GM12878 (cell line): ENCODE measurements at regions not wholly inside any gene's neighbourhood (a gene's known extent, or its start where the extent isn't known, plus 50 kb on each side); places are given as distances from the start of the nearest gene placed in this dataset.

Experiments used
- ATAC-seq: fragments of 200-7000 bp; cut with Tn5 transposase; 3 replicates; pipeline ENCODE4 v1.9.1; 2020; ENCODE audit warnings: mild to moderate bottlenecking, moderate library complexity
- BruUV-seq: library from RNA; stranded (reverse); fragments of 400-500 nt; replicated peaks from 2 replicates; lab custom pipeline; 2021; lab: Mats Ljungman, UMichigan
- CTCF ChIA-PET: fragments of 300-600 bp; sonication (Branson Sonifier 250); formaldehyde crosslinking; extraction: SDS; loops from one replicate; lab custom pipeline; 2021; ENCODE audit warnings: inconsistent platforms; lab: Yijun Ruan, JAX
- POLR2A ChIA-PET: fragments of 350-600 bp; formaldehyde crosslinking; extraction: SDS; loops from one replicate; lab custom pipeline; 2021; ENCODE audit warnings: inconsistent platforms; lab: Charles Lee
- RAD21 ChIA-PET: fragments of 300-600 bp; sonication (Branson Sonifier 250); formaldehyde crosslinking; loops from one replicate; lab custom pipeline; 2023; ENCODE audit warnings: antibody characterized with exemption; ENCODE audit not compliant: unreplicated experiment; lab: Charles Lee
- SMC1A ChIA-PET: fragments of 300-600 bp; sonication (Branson Sonifier 250); formaldehyde crosslinking; loops from one replicate; lab custom pipeline; 2023; ENCODE audit not compliant: unreplicated experiment, uncharacterized antibody; lab: Charles Lee
- DNase-seq: peaks from one replicate; pipeline ENCODE4 v3.0.0-alpha.2; 2011; ENCODE audit warnings: low read depth, low spot score
- FAIRE-seq: peaks from 3 replicates; lab custom pipeline; 2011; peaks lifted over from hg19 to GRCh38; lab: Jason Lieb, UNC
- H2AFZ ChIP-seq: 2 replicates; pipeline ENCODE4 v1.6.0; 2011; ENCODE audit warnings: low read depth, low read length, control low read depth; ENCODE audit not compliant: control insufficient read depth
- H3K27ac ChIP-seq: 2 replicates; pipeline ENCODE4 v1.5.1; 2011; ENCODE audit warnings: control low read depth; ENCODE audit not compliant: control insufficient read depth, insufficient read depth
- H3K27me3 ChIP-seq, 2 experiments: replicated peaks in 1 of 2; 2 replicates each; pipeline versions ENCODE4 v1.6.0 to v1.6.1; 2011; ENCODE audit warnings: low read length in 1 of 2; ENCODE audit not compliant: control insufficient read depth in 2 of 2, insufficient read depth in 2 of 2
- H3K36me3 ChIP-seq, 2 experiments: 2 replicates each; pipeline ENCODE4 v1.5.1; 2011; ENCODE audit warnings: low read length in 1 of 2; ENCODE audit not compliant: control insufficient read depth in 2 of 2, insufficient read depth in 2 of 2
- H3K4me1 ChIP-seq: 2 replicates; pipeline ENCODE4 v1.6.1; 2011; ENCODE audit warnings: mild to moderate bottlenecking, low read length, moderate library complexity, mixed read lengths; ENCODE audit not compliant: control insufficient read depth, insufficient read depth
- H3K4me2 ChIP-seq: 2 replicates; pipeline ENCODE4 v1.6.0; 2011; ENCODE audit warnings: control low read depth; ENCODE audit not compliant: control insufficient read depth, insufficient read depth
- H3K4me3 ChIP-seq: fragments of 200-600 bp; sonication (generic); 2 replicates; pipeline ENCODE4 v1.5.1; 2016
- H3K79me2 ChIP-seq: 2 replicates; pipeline ENCODE4 v1.6.0; 2011; ENCODE audit warnings: low read length; ENCODE audit not compliant: control insufficient read depth, insufficient read depth
- H3K9ac ChIP-seq: 2 replicates; pipeline ENCODE4 v1.8.0; 2011; ENCODE audit warnings: low read length, control low read depth, mixed read lengths; ENCODE audit not compliant: control insufficient read depth, insufficient read depth
- H3K9me3 ChIP-seq: replicated peaks from 3 replicates; pipeline ENCODE4 v1.5.1; 2011; ENCODE audit warnings: mild to moderate bottlenecking, low read length; ENCODE audit not compliant: control insufficient read depth, insufficient read depth
- H4K20me1 ChIP-seq: 2 replicates; pipeline ENCODE4 v1.6.0; 2011; ENCODE audit not compliant: control insufficient read depth, insufficient read depth
- BACH1 ChIP-seq: fragments of 450-650 bp; IDR thresholded peaks from 2 replicates; pipeline ENCODE4 v1.6.1; 2017; ENCODE audit warnings: mild to moderate bottlenecking, borderline replicate concordance
- BHLHE40 ChIP-seq, 2 experiments: fragments of 450-650 bp in 1 of 2; IDR thresholded peaks; 2 replicates each; pipeline ENCODE4 v1.6.1; 2011 to 2017; ENCODE audit warnings: low read depth in 2 of 2, borderline replicate concordance in 1 of 2, improper control_type of control experiment in 1 of 2, low read length in 1 of 2, mild to moderate bottlenecking in 1 of 2
- DPF2 ChIP-seq: fragments of 450-650 bp; IDR thresholded peaks from 2 replicates; pipeline ENCODE4 v1.6.1; 2017; ENCODE audit warnings: mild to moderate bottlenecking
- E2F8 ChIP-seq: fragments of 450-650 bp; IDR thresholded peaks from 2 replicates; pipeline ENCODE4 v1.6.1; 2018; ENCODE audit warnings: mild to moderate bottlenecking, low read depth, moderate library complexity; ENCODE audit not compliant: partially characterized antibody
- FOXM1 ChIP-seq: IDR thresholded peaks from 2 replicates; pipeline ENCODE4 v1.6.1; 2012; ENCODE audit warnings: low read depth, mild to moderate bottlenecking, inconsistent platforms, low read length, moderate library complexity
- JUNB ChIP-seq: IDR thresholded peaks from 2 replicates; pipeline ENCODE4 v1.6.1; 2016; ENCODE audit warnings: antibody characterized with exemption, mild to moderate bottlenecking
- MEF2B ChIP-seq: fragments of 450-650 bp; IDR thresholded peaks from 2 replicates; pipeline ENCODE4 v1.6.1; 2018; ENCODE audit warnings: mild to moderate bottlenecking, moderate library complexity; ENCODE audit not compliant: partially characterized antibody, poor library complexity, severe bottlenecking
- MYC ChIP-seq: IDR thresholded peaks from 2 replicates; pipeline ENCODE4 v1.6.1; 2011; ENCODE audit warnings: mild to moderate bottlenecking, low read length, moderate library complexity, inconsistent platforms; ENCODE audit not compliant: insufficient read depth, insufficient replicate concordance, insufficient read length, severe bottlenecking
- NFIC ChIP-seq: IDR thresholded peaks from 2 replicates; pipeline ENCODE4 v1.6.1; 2012; ENCODE audit warnings: low read depth, mild to moderate bottlenecking, inconsistent platforms, low read length, moderate library complexity
- NFYA ChIP-seq: IDR thresholded peaks from 2 replicates; pipeline ENCODE4 v1.6.1; 2011; ENCODE audit warnings: low read depth, mild to moderate bottlenecking, low read length, improper control_type of control experiment, borderline replicate concordance
- NR2F1 ChIP-seq: fragments of 450-650 bp; conservative IDR thresholded peaks from 2 replicates; pipeline ENCODE4 v1.6.1; 2017; ENCODE audit warnings: mild to moderate bottlenecking
- POLR2A ChIP-seq: IDR thresholded peaks from 2 replicates; pipeline ENCODE4 v1.6.1; 2011; ENCODE audit warnings: low read depth, mild to moderate bottlenecking, low read length
- SMAD1 ChIP-seq: fragments of 450-650 bp; IDR thresholded peaks from 2 replicates; pipeline ENCODE4 v1.6.1; 2018; ENCODE audit warnings: mild to moderate bottlenecking, low read depth; ENCODE audit not compliant: partially characterized antibody
- STAT1 ChIP-seq: fragments of 450-650 bp; conservative IDR thresholded peaks from 2 replicates; pipeline ENCODE4 v1.6.1; 2014; ENCODE audit warnings: antibody characterized with exemption, mild to moderate bottlenecking
- TCF12 ChIP-seq: IDR thresholded peaks from 2 replicates; pipeline ENCODE4 v1.6.1; 2011; ENCODE audit warnings: low read depth, mild to moderate bottlenecking, low read length
- ZNF274 ChIP-seq: IDR thresholded peaks from one replicate; pipeline ENCODE4 v1.8.0; 2011; ENCODE audit not compliant: insufficient read length, insufficient read depth
- ZSCAN29 ChIP-seq: fragments of 450-650 bp; IDR thresholded peaks from 2 replicates; pipeline ENCODE4 v1.6.1; 2017; ENCODE audit warnings: mild to moderate bottlenecking, moderate library complexity
- WGBS: methylation state at CpG from one replicate; pipeline ENCODE4 v1.1.6; 2016; ENCODE audit warnings: low lambda C conversion rate; ENCODE audit not compliant: insufficient replicate concordance, insufficient coverage; ENCODE audit errors: missing lambda C conversion rate; 5-methylcytosine and 5-hydroxymethylcytosine counted together
- in situ Hi-C: fragments of 300-500 bp; cut with MboI; formaldehyde crosslinking; loops from 9 replicates; pipeline ENCODE4 v1.14.3; 2018; ENCODE audit warnings: mixed read lengths
- intact Hi-C: fragments of 100-400 bp; cut with micrococcal nuclease; formaldehyde crosslinking; loops from one replicate; pipeline ENCODE4 v1.14.2; 2022; ENCODE audit not compliant: unreplicated experiment
- TF ChIP-seq, protein P1 (sequence below): IDR thresholded peaks from 2 replicates; pipeline ENCODE4 v1.6.1; 2011; ENCODE audit warnings: low read depth, low read length, improper control_type of control experiment, borderline replicate concordance
- TF ChIP-seq, protein P2 (sequence below): fragments of 450-650 bp; IDR thresholded peaks from 2 replicates; pipeline ENCODE4 v1.6.1; 2016; ENCODE audit warnings: mild to moderate bottlenecking

- TF ChIP-seq, protein P1, sequence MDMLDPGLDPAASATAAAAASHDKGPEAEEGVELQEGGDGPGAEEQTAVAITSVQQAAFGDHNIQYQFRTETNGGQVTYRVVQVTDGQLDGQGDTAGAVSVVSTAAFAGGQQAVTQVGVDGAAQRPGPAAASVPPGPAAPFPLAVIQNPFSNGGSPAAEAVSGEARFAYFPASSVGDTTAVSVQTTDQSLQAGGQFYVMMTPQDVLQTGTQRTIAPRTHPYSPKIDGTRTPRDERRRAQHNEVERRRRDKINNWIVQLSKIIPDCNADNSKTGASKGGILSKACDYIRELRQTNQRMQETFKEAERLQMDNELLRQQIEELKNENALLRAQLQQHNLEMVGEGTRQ, result no peak
- no peak for TF ChIP-seq TCF12
- no peak for TF ChIP-seq NFYA
- no peak for TF ChIP-seq BACH1
- TF ChIP-seq FOXM1, result no peak
- TF ChIP-seq MYC, result no peak
- TF ChIP-seq ZSCAN29, result no peak
- TF ChIP-seq STAT1, result no peak
- TF ChIP-seq, all 136 proteins: peak for 0
Measured at GRCh38 chr5:6886866-6887265, 173.6 kb downstream of the TENT4A start (continued).

DNA sequence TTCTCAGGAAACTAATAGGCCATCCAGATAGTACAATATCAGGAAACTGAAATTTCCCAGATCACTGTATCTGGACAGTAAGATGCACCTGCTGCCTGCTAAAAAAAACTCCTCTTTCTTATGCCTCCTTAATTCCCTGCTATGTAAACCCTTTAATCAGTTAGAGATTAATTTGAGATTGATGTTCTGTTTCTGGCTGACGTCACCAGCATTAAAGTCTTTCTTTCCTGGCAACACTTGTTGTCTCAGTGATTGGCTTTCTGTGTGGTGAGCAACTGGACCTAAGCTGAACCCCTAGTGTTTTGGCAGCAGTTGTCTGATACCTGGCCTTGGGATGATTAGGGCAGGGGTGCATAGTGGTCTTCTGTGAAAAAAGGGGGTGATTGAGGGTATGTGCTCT lies 175.8 kb downstream of the TENT4A start:
- CTCF ChIA-PET, result no interaction called here
- no peaks in the 10 kb centered on the region for H4K20me1 ChIP-seq
- ATAC-seq, result no peak
- no peak for DNase-seq
- in situ Hi-C loops (no loop called here), intact Hi-C loops (no loop called here)
- POLR2A ChIA-PET, result no interaction called here
- RAD21 ChIA-PET, result no interaction called here
- H3K9ac ChIP-seq, result no peak overlapping the region
- H3K27me3 ChIP-seq, result no peaks in the 10 kb centered on the region
- no TSS peak for BruUV-seq
- no peaks in the 10 kb centered on the region for H3K36me3 ChIP-seq
- no peak overlapping the region for H3K4me2 ChIP-seq
- FAIRE-seq, result no peak
- 37% methylated on average over 1 of the region's 1 CpG for WGBS
- H3K4me1 ChIP-seq, result no peaks in the 10 kb centered on the region
- no peak overlapping the region for H3K4me3 ChIP-seq
- H3K27ac ChIP-seq, result no peak overlapping the region
- H3K79me2 ChIP-seq, result no peaks in the 10 kb centered on the region
- H2AFZ ChIP-seq, result no peak overlapping the region
- peaks cover 5% of the 10 kb centered on the region; the same call in 2 of the 3 replicates for H3K9me3 ChIP-seq
- SMC1A ChIA-PET, result no interaction called here
- TF ChIP-seq E2F8 (no peak), ZNF274 (no peak), BHLHE40 (IDR thresholded peaks at IDR 0.05; ENCODE audit: borderline replicate concordance in 1 of 2, low read depth in 2 of 2, low read length in 1 of 2) (no peak), JUNB (no peak), NR2F1 (no peak), MEF2B (no peak), POLR2A (no peak), NFIC (no peak), SMAD1 (no peak), DPF2 (no peak)
- TF ChIP-seq, protein P2, sequence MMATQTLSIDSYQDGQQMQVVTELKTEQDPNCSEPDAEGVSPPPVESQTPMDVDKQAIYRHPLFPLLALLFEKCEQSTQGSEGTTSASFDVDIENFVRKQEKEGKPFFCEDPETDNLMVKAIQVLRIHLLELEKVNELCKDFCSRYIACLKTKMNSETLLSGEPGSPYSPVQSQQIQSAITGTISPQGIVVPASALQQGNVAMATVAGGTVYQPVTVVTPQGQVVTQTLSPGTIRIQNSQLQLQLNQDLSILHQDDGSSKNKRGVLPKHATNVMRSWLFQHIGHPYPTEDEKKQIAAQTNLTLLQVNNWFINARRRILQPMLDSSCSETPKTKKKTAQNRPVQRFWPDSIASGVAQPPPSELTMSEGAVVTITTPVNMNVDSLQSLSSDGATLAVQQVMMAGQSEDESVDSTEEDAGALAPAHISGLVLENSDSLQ, result no peak
- TF ChIP-seq, protein P1, result no peak
